ENCODE measurements at regions not wholly inside any gene's neighbourhood (a gene's known extent, or its start where the extent isn't known, plus 50 kb on each side); places are given as distances from the start of the nearest gene placed in this dataset.

GRCh38 chr17:72562615-72563188 is 441.9 kb downstream of the SOX9 start:
- Histone ChIP-seq H3K9me2 (replicated peaks; ENCODE audit: low read depth, low read length) (no peaks in the 10 kb centered on the region), H3K9ac (ENCODE audit: low read depth, low read length, poor library complexity, severe bottlenecking) (no peak overlapping the region), H3K36me3 (ENCODE audit: insufficient read depth, low read length) (no peaks in the 10 kb centered on the region), H3F3A (ENCODE audit: low read depth) (no peaks in the 10 kb centered on the region), H3K27me3 (ENCODE audit: insufficient read depth, low read length, poor library complexity, severe bottlenecking) (no peaks in the 10 kb centered on the region), H3K79me2 (ENCODE audit: insufficient read depth, low read length) (no peaks in the 10 kb centered on the region), H3K4me2 (ENCODE audit: low read depth, low read length, poor library complexity, severe bottlenecking) (no peak overlapping the region), H3K9me3 (ENCODE audit: insufficient read depth, low read depth, low read length) (no peaks in the 10 kb centered on the region), H3K4me3 (ENCODE audit: low read length, poor library complexity, severe bottlenecking) (no peak overlapping the region), H2AFZ (ENCODE audit: low read length) (no peak overlapping the region), H4K20me1 (ENCODE audit: insufficient read depth, low read length, poor library complexity, severe bottlenecking) (no peaks in the 10 kb centered on the region), H3K4me1 (ENCODE audit: insufficient read depth, low read length, poor library complexity, severe bottlenecking) (no peaks in the 10 kb centered on the region)
- TF ChIP-seq EZH2phosphoT487 (IDR thresholded peaks at IDR 0.05; ENCODE audit: borderline replicate concordance), result no peak

GRCh38 chr17:72563952-72564351 is 443.1 kb downstream of the SOX9 start:
- no peaks in the 10 kb centered on the region for H3F3A ChIP-seq (ENCODE audit: low read depth)
- H3K4me1 ChIP-seq (ENCODE audit: insufficient read depth, low read length, poor library complexity, severe bottlenecking), result no peaks in the 10 kb centered on the region
- H3K9ac ChIP-seq (ENCODE audit: low read depth, low read length, poor library complexity, severe bottlenecking), result no peak overlapping the region
- H3K9me3 ChIP-seq (ENCODE audit: insufficient read depth, low read depth, low read length), result no peaks in the 10 kb centered on the region
- TF ChIP-seq EZH2phosphoT487 (IDR thresholded peaks at IDR 0.05; ENCODE audit: borderline replicate concordance), result no peak
- TF ChIP-seq, protein P1, sequence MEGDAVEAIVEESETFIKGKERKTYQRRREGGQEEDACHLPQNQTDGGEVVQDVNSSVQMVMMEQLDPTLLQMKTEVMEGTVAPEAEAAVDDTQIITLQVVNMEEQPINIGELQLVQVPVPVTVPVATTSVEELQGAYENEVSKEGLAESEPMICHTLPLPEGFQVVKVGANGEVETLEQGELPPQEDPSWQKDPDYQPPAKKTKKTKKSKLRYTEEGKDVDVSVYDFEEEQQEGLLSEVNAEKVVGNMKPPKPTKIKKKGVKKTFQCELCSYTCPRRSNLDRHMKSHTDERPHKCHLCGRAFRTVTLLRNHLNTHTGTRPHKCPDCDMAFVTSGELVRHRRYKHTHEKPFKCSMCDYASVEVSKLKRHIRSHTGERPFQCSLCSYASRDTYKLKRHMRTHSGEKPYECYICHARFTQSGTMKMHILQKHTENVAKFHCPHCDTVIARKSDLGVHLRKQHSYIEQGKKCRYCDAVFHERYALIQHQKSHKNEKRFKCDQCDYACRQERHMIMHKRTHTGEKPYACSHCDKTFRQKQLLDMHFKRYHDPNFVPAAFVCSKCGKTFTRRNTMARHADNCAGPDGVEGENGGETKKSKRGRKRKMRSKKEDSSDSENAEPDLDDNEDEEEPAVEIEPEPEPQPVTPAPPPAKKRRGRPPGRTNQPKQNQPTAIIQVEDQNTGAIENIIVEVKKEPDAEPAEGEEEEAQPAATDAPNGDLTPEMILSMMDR (conservative IDR thresholded peaks at IDR 0.05; ENCODE audit: low read length), result no peak
- H3K4me3 ChIP-seq (ENCODE audit: low read length, poor library complexity, severe bottlenecking), result no peak overlapping the region
- no peaks in the 10 kb centered on the region for H3K36me3 ChIP-seq (ENCODE audit: insufficient read depth, low read length)
- no peaks in the 10 kb centered on the region for H3K79me2 ChIP-seq (ENCODE audit: insufficient read depth, low read length)
- H3K4me2 ChIP-seq (ENCODE audit: low read depth, low read length, poor library complexity, severe bottlenecking), result no peak overlapping the region
- H2AFZ ChIP-seq (ENCODE audit: low read length), result no peak overlapping the region
- H3K27me3 ChIP-seq (ENCODE audit: insufficient read depth, low read length, poor library complexity, severe bottlenecking), result no peaks in the 10 kb centered on the region
- H3K9me2 ChIP-seq (replicated peaks; ENCODE audit: low read depth, low read length), result no peaks in the 10 kb centered on the region
- no peaks in the 10 kb centered on the region for H4K20me1 ChIP-seq (ENCODE audit: insufficient read depth, low read length, poor library complexity, severe bottlenecking)

DNA sequence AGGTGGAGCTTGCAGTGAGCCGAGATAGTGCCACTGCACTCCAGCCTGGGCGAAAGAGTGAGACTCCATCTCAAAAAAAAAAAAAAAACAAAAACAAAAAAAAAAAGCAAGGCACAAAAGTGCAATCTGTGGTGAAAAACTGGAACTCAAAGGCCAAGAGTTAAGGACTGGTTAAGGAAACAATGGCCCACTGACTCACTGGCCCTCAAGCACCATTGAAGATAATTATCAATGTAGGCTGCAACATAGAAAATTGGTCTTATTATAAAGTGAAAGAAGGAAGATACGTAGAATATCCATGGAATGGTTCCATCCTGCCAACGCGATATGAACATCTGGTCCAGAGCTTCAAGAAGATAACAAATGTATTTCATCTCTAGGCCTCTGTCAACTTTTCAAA is 444.2 kb downstream of the SOX9 start:
- no peaks in the 10 kb centered on the region for H3K36me3 ChIP-seq (ENCODE audit: insufficient read depth, low read length)
- no peaks in the 10 kb centered on the region for H3K79me2 ChIP-seq (ENCODE audit: insufficient read depth, low read length)
- TF ChIP-seq, protein P1 (conservative IDR thresholded peaks at IDR 0.05; ENCODE audit: low read length), result no peak
- TF ChIP-seq EZH2phosphoT487 (IDR thresholded peaks at IDR 0.05; ENCODE audit: borderline replicate concordance), result no peak
- no peak overlapping the region for H3K4me3 ChIP-seq (ENCODE audit: low read length, poor library complexity, severe bottlenecking)
- H3K4me1 ChIP-seq (ENCODE audit: insufficient read depth, low read length, poor library complexity, severe bottlenecking), result no peaks in the 10 kb centered on the region
- no peak overlapping the region for H3K4me2 ChIP-seq (ENCODE audit: low read depth, low read length, poor library complexity, severe bottlenecking)
- H3K9me3 ChIP-seq (ENCODE audit: insufficient read depth, low read depth, low read length), result no peaks in the 10 kb centered on the region
- no peak overlapping the region for H2AFZ ChIP-seq (ENCODE audit: low read length)
- no peaks in the 10 kb centered on the region for H4K20me1 ChIP-seq (ENCODE audit: insufficient read depth, low read length, poor library complexity, severe bottlenecking)
- H3K27me3 ChIP-seq (ENCODE audit: insufficient read depth, low read length, poor library complexity, severe bottlenecking), result no peaks in the 10 kb centered on the region
- H3K9ac ChIP-seq (ENCODE audit: low read depth, low read length, poor library complexity, severe bottlenecking), result no peak overlapping the region
- H3K9me2 ChIP-seq (replicated peaks; ENCODE audit: low read depth, low read length), result no peaks in the 10 kb centered on the region
- no peaks in the 10 kb centered on the region for H3F3A ChIP-seq (ENCODE audit: low read depth)

- Histone ChIP-seq H2AFZ (ENCODE audit: low read length) (no peak overlapping the region), H4K20me1 (ENCODE audit: insufficient read depth, low read length, poor library complexity, severe bottlenecking) (no peaks in the 10 kb centered on the region), H3K79me2 (ENCODE audit: insufficient read depth, low read length) (no peaks in the 10 kb centered on the region)
These were observed 444.9 kb downstream of the SOX9 start for GRCh38 chr17:72565758-72566157.

More at GRCh38 chr17:72565758-72566157, 444.9 kb downstream of the SOX9 start:
- H3K9me2 ChIP-seq (replicated peaks; ENCODE audit: low read depth, low read length), result no peaks in the 10 kb centered on the region
- no peaks in the 10 kb centered on the region for H3K4me1 ChIP-seq (ENCODE audit: insufficient read depth, low read length, poor library complexity, severe bottlenecking)
- no peaks in the 10 kb centered on the region for H3K9me3 ChIP-seq (ENCODE audit: insufficient read depth, low read depth, low read length)
- no peak overlapping the region for H3K4me3 ChIP-seq (ENCODE audit: low read length, poor library complexity, severe bottlenecking)
- H3K36me3 ChIP-seq (ENCODE audit: insufficient read depth, low read length), result no peaks in the 10 kb centered on the region
- H3K4me2 ChIP-seq (ENCODE audit: low read depth, low read length, poor library complexity, severe bottlenecking), result no peak overlapping the region
- H3K27me3 ChIP-seq (ENCODE audit: insufficient read depth, low read length, poor library complexity, severe bottlenecking), result no peaks in the 10 kb centered on the region
- H3F3A ChIP-seq (ENCODE audit: low read depth), result no peaks in the 10 kb centered on the region
- H3K9ac ChIP-seq (ENCODE audit: low read depth, low read length, poor library complexity, severe bottlenecking), result no peak overlapping the region
- TF ChIP-seq, protein P1 (conservative IDR thresholded peaks at IDR 0.05; ENCODE audit: low read length), result no peak
- no peak for TF ChIP-seq EZH2phosphoT487 (IDR thresholded peaks at IDR 0.05; ENCODE audit: borderline replicate concordance)

Data from Loucy (cell line).